NB4 (cell line): ENCODE measurements at regions not wholly inside any gene's neighbourhood (a gene's known extent, or its start where the extent isn't known, plus 50 kb on each side); places are given as distances from the start of the nearest gene placed in this dataset.

Experiments used
- DNase-seq: peaks from one replicate; pipeline ENCODE4 v3.0.0; 2010; ENCODE audit warnings: low read depth
- H3K4me3 ChIP-seq: one replicate; pipeline ENCODE4 v1.5.1; 2011; ENCODE audit warnings: mild to moderate bottlenecking, low read depth, low read length, moderate library complexity
- CTCF ChIP-seq: IDR thresholded peaks from one replicate; pipeline ENCODE4 v1.5.1; 2012; ENCODE audit warnings: low read depth, low read length
- MAX ChIP-seq: IDR thresholded peaks from 2 replicates; pipeline ENCODE4 v1.6.1; 2011; ENCODE audit warnings: low read depth, low read length
- MYC ChIP-seq: IDR thresholded peaks from 2 replicates; pipeline ENCODE4 v1.6.1; 2011; ENCODE audit warnings: low read depth, low read length
- POLR2A ChIP-seq: IDR thresholded peaks from 2 replicates; pipeline ENCODE4 v1.6.1; 2011; ENCODE audit warnings: mild to moderate bottlenecking; ENCODE audit not compliant: insufficient read length; ENCODE audit errors: extremely low read depth

- H3K4me3 ChIP-seq: no peak overlapping the region
- no peak for DNase-seq
- no peak for TF ChIP-seq MYC
- TF ChIP-seq CTCF: no peak
- TF ChIP-seq MAX: no peak
- no peak for TF ChIP-seq POLR2A
Observed at GRCh38 chr11:15490535-15490934, 375.8 kb downstream of the INSC start.

GRCh38 chr11:15493066-15493465, 378.3 kb downstream of the INSC start:
- H3K4me3 ChIP-seq: no peak overlapping the region
- peak; percentile 33 for DNase-seq
- no peak for TF ChIP-seq CTCF
- no peak for TF ChIP-seq MAX
- no peak for TF ChIP-seq POLR2A
- no peak for TF ChIP-seq MYC

GRCh38 chr11:15493921-15494620, 379.3 kb downstream of the INSC start:
- no peak for DNase-seq
- TF ChIP-seq CTCF (no peak), MYC (no peak), POLR2A (no peak), MAX (no peak)
- H3K4me3 ChIP-seq: no peak overlapping the region

- TF ChIP-seq MAX (no peak), POLR2A (no peak), CTCF (no peak), MYC (no peak)
- no peak for DNase-seq
- no peak overlapping the region for H3K4me3 ChIP-seq
Observed at GRCh38 chr11:15494740-15495139, 380.0 kb downstream of the INSC start.

GRCh38 chr11:15495462-15495861, 380.7 kb downstream of the INSC start:
- no peak overlapping the region for H3K4me3 ChIP-seq
- DNase-seq: no peak
- TF ChIP-seq POLR2A (no peak), CTCF (no peak), MYC (no peak), MAX (no peak)
